SK-N-SH (cell line): ENCODE measurements at regions not wholly inside any gene's neighbourhood (a gene's known extent, or its start where the extent isn't known, plus 50 kb on each side); places are given as distances from the start of the nearest gene placed in this dataset.

Experiments used
- CTCF ChIA-PET: fragments of 300-600, 350-600 bp; formaldehyde crosslinking; extraction: SDS; loops from one replicate; lab custom pipeline; 2021; lab: Yijun Ruan, JAX
- POLR2A ChIA-PET: fragments of 350-600 bp; sonication (Branson Sonifier 250); formaldehyde crosslinking; extraction: SDS; loops from one replicate; lab custom pipeline; 2020; ENCODE audit warnings: antibody characterized with exemption, inconsistent platforms; lab: Yijun Ruan, JAX
- DNase-seq: peaks from one replicate; pipeline ENCODE4 v3.0.0; 2012
- H2AFZ ChIP-seq: fragments of 200-600 bp; sonication (generic); 2 replicates; pipeline ENCODE4 v1.8.1; 2016; ENCODE audit warnings: antibody characterized with exemption, mild to moderate bottlenecking, low read depth
- H3F3A ChIP-seq: fragments of 200-600 bp; sonication (generic); replicated peaks from 2 replicates; pipeline ENCODE3; 2016; ENCODE audit warnings: antibody characterized with exemption, mild to moderate bottlenecking; ENCODE audit not compliant: insufficient read depth
- H3K27ac ChIP-seq, 2 experiments: fragments of 200-500 bp in 1 of 2; fragments of 200-600 bp in 1 of 2; sonication (Bioruptor generic) in 1 of 2; sonication (generic), shearing (Covaris generic) in 1 of 2; 2 replicates each; pipeline versions ENCODE4 v1.5.1 to v1.6.1; 2014 to 2016; ENCODE audit warnings: low read depth in 2 of 2, inconsistent platforms in 1 of 2, low read length in 1 of 2, mild to moderate bottlenecking in 1 of 2, mixed read lengths in 1 of 2
- H3K27me3 ChIP-seq: fragments of 200-600 bp; sonication (generic), shearing (Covaris generic); 2 replicates; pipeline ENCODE4 v1.6.1; 2016; ENCODE audit warnings: mixed run types; ENCODE audit not compliant: insufficient read depth
- H3K36me3 ChIP-seq, 2 experiments: fragments of 200-500 bp in 1 of 2; fragments of 200-600 bp in 1 of 2; sonication (Bioruptor generic) in 1 of 2; sonication (generic) in 1 of 2; replicated peaks in 1 of 2; 2 replicates each; pipeline versions ENCODE3 to v1.5.1; 2014 to 2016; ENCODE audit warnings: low read length in 1 of 2, mild to moderate bottlenecking in 1 of 2; ENCODE audit not compliant: insufficient read depth in 2 of 2, control insufficient read depth in 1 of 2
- H3K4me1 ChIP-seq, 2 experiments: fragments of 200-500 bp in 1 of 2; fragments of 200-600 bp in 1 of 2; sonication (Bioruptor generic) in 1 of 2; sonication (generic), shearing (Covaris generic) in 1 of 2; 2 replicates each; pipeline versions ENCODE4 v1.5.1 to v1.6.1; 2014 to 2016; ENCODE audit warnings: low read depth in 1 of 2, low read length in 1 of 2, mixed run types in 1 of 2; ENCODE audit not compliant: insufficient read depth in 2 of 2, control insufficient read depth in 1 of 2
- H3K4me2 ChIP-seq: fragments of 200-600 bp; sonication (generic), shearing (Covaris generic); 2 replicates; pipeline ENCODE4 v1.6.1; 2017; ENCODE audit warnings: mixed run types
- H3K4me3 ChIP-seq, 2 experiments: fragments of 200-500 bp in 1 of 2; fragments of 200-600 bp in 1 of 2; sonication (Bioruptor generic) in 1 of 2; sonication (generic), shearing (Covaris generic) in 1 of 2; 2 replicates each; pipeline versions ENCODE4 v1.5.1 to v1.8.1; 2014 to 2016; ENCODE audit warnings: low read depth in 2 of 2, inconsistent platforms in 1 of 2, low read length in 1 of 2, mild to moderate bottlenecking in 1 of 2, mixed read lengths in 1 of 2, moderate library complexity in 1 of 2
- H3K79me2 ChIP-seq: fragments of 200-600 bp; sonication (generic); 2 replicates; pipeline ENCODE4 v1.8.1; 2017; ENCODE audit warnings: mild to moderate bottlenecking; ENCODE audit not compliant: insufficient read depth
- H3K9ac ChIP-seq: fragments of 200-600 bp; sonication (generic); 2 replicates; pipeline ENCODE4 v1.6.1; 2017; ENCODE audit warnings: mixed run types
- H3K9me2 ChIP-seq: fragments of 200-600 bp; sonication (generic); 2 replicates; pipeline ENCODE4 v1.6.1; 2017; ENCODE audit warnings: mixed run types
- H3K9me3 ChIP-seq: fragments of 200-600 bp; sonication (generic); 2 replicates; pipeline ENCODE4 v1.6.1; 2017; ENCODE audit warnings: mixed run types, mild to moderate bottlenecking, moderate library complexity
- H4K20me1 ChIP-seq: fragments of 200-600 bp; sonication (generic); 2 replicates; pipeline ENCODE4 v1.6.1; 2017; ENCODE audit warnings: mild to moderate bottlenecking, mixed run types; ENCODE audit not compliant: insufficient read depth
- FOSL2 ChIP-seq: IDR thresholded peaks from 2 replicates; pipeline ENCODE4 v1.4.0; 2012; ENCODE audit warnings: low read depth, mild to moderate bottlenecking, moderate library complexity, borderline replicate concordance
- FOXJ3 ChIP-seq: sonication (generic); formaldehyde crosslinking; IDR thresholded peaks from 2 replicates; pipeline ENCODE4 v1.5.1; 2020; ENCODE audit warnings: mild to moderate bottlenecking, missing genetic modification reagents
- JUND ChIP-seq: IDR thresholded peaks from 2 replicates; pipeline ENCODE4 v1.4.0; 2012
- PBX3 ChIP-seq: IDR thresholded peaks from 2 replicates; pipeline ENCODE4; 2012
- POLR2AphosphoS5 ChIP-seq: IDR thresholded peaks from 2 replicates; pipeline ENCODE4 v1.6.1; 2012; ENCODE audit warnings: low read depth, low read length
- RAD21 ChIP-seq: IDR thresholded peaks from 2 replicates; pipeline ENCODE4 v1.6.1; 2012; ENCODE audit warnings: mild to moderate bottlenecking, low read length
- RCOR1 ChIP-seq: fragments of 150-350 bp; IDR thresholded peaks from 2 replicates; pipeline ENCODE4 v1.6.1; 2017; ENCODE audit warnings: antibody characterized with exemption, low read length
- TEAD4 ChIP-seq: IDR thresholded peaks from 2 replicates; pipeline ENCODE4 v1.4.0; 2012; ENCODE audit warnings: mild to moderate bottlenecking, borderline replicate concordance; ENCODE audit not compliant: insufficient read depth
- ZBTB33 ChIP-seq: IDR thresholded peaks from 2 replicates; pipeline ENCODE4 v1.4.0; 2012; ENCODE audit warnings: low read depth, borderline replicate concordance
- WGBS: methylation state at CpG from one replicate; pipeline ENCODE4 v1.1.6; 2017; ENCODE audit warnings: low lambda C conversion rate; 5-methylcytosine and 5-hydroxymethylcytosine counted together

GRCh38 chr9:13902286-13903066 lies 411.5 kb downstream of the NFIB start:
- no peak for DNase-seq
- Histone ChIP-seq H3K4me3 (no peak overlapping the region), H3K9ac (no peak overlapping the region), H3K27ac (no peak overlapping the region), H2AFZ (no peak overlapping the region), H3K27me3 (no peaks in the 10 kb centered on the region), H4K20me1 (no peaks in the 10 kb centered on the region), H3F3A (peaks cover 10% of the 10 kb centered on the region), H3K79me2 (no peaks in the 10 kb centered on the region; the same call in 1 of the 2 replicates), H3K9me3 (no peaks in the 10 kb centered on the region), H3K4me2 (no peak overlapping the region), H3K36me3 (no peaks in the 10 kb centered on the region), H3K9me2 (no peaks in the 10 kb centered on the region), H3K4me1 (no peaks in the 10 kb centered on the region; a peak in 1 of 4 replicates)
- POLR2A ChIA-PET = no interaction called here
- TF ChIP-seq RAD21 (no peak), PBX3 (no peak), JUND (no peak), TEAD4 (no peak), ZBTB33 (no peak)
- CTCF ChIA-PET = no interaction called here

GRCh38 chr9:13901176-13901575 lies 412.8 kb downstream of the NFIB start:
- Histone ChIP-seq H4K20me1 (no peaks in the 10 kb centered on the region), H3K4me3 (no peak overlapping the region), H3K36me3 (no peaks in the 10 kb centered on the region), H3K27me3 (no peaks in the 10 kb centered on the region), H2AFZ (no peak overlapping the region), H3K79me2 (no peaks in the 10 kb centered on the region; the same call in 1 of the 2 replicates), H3K4me2 (no peak overlapping the region), H3K27ac (no peak overlapping the region), H3F3A (peaks cover 10% of the 10 kb centered on the region), H3K9ac (no peak overlapping the region), H3K4me1 (peaks cover 0 to 5% of the 10 kb centered on the region in 2 experiments; a peak in 3 of 4 replicates), H3K9me2 (no peaks in the 10 kb centered on the region), H3K9me3 (no peaks in the 10 kb centered on the region)
- TF ChIP-seq POLR2AphosphoS5 = no peak
- no peak for TF ChIP-seq RCOR1
- TF ChIP-seq FOXJ3 (CRISPR knock-in tag) = no peak
- no peak for TF ChIP-seq FOSL2
- TF ChIP-seq ZBTB33 = no peak
- no peak for DNase-seq
- CTCF ChIA-PET = no interaction called here
- WGBS = 87% methylated on average over 3 of the region's 3 CpGs
- POLR2A ChIA-PET = no interaction called here
